H4 (cell line): ENCODE measurements at regions not wholly inside any gene's neighbourhood (a gene's known extent, or its start where the extent isn't known, plus 50 kb on each side); places are given as distances from the start of the nearest gene placed in this dataset.

ENCODE experiments used
- DNase-seq: peaks from one replicate; pipeline ENCODE4 v3.0.0-alpha.2; 2015; ENCODE audit warnings: low spot score

DNA sequence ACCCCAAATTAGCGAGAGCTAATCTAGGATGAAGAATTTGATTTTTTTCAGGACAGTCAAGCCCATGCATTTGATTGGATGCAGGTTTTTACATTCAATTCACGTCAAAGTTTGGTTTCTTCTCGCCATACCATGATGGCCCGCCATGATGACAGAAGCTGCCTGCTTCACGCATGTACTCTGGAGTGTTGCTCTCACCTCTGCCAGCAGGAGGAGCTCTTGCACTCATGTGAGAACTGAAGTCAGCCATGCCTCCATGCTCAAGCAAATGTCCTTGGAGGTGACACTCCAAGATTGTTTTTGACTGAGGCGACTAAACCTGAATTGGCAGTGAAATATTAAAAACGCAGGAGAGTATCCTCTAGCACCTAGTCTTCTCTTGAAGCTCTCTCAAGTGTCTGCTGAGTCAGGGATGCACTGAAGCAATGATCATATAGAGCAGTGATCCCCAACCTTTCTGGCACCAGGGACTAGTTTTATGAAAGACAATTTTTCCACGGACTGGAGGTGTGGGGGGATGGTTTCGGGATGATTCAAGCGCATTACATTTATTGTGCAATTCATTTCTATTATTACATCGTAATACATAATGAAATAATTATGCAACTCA lies 120.9 kb downstream of the SAMMSON start:
- peak; percentile 74 for DNase-seq

DNA sequence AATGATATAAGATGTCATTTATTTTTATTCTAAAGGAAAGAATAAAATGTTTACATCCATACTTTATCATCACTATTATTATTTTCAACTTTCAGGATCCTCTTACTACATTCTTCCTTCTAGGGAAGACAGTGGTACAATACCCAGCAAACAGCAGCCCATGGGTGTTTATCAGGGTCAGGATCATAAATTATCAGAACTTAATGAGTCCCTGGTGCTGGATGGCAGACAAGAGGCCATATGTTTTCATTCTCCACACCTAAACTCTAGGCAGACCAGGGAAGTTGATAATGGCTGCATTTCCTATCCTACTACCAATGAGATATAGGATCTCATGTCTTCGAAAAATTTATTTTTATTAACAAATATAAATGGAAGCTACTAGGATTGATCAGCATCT lies 127.7 kb downstream of the SAMMSON start:
- no peak for DNase-seq

DNA sequence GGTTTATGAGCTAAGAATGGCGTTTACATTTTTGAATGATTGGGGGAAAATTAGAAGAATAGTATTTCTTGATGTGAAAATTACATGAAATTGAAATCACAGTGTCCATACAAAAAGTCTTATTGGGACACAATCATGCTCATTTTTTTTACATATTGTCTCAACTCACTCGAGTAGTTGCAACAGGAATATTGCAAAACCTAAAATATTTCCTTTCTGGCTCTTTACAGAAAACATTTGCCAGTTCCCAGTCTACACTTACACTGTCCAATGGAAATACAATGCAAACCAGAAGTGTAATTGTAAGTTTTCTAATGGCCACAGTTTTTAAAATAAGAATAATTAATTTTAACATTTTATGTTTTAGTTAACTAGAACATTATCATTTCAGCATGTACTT lies 137.8 kb downstream of the SAMMSON start:
- no peak for DNase-seq

DNA sequence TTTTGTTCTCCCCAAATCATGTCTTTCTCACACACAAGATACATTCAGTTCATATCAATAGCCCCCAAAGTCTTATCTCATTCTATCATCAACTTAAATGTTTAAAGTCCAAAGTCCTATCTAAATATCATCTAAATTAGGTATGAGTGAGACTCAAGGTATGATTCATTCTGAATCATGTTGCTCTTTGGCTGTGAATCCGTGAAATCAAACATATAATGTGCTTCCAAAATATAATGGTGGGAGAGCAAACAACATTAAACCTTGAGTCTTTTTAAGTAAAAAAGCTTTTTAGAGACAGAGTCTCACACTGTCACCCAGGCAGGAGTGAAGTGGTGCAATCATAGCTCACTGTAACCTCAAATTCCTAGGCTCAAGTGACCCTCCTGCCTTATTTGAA lies 139.1 kb downstream of the SAMMSON start:
- DNase-seq: no peak
